ENCODE measurements at regions not wholly inside any gene's neighbourhood (a gene's known extent, or its start where the extent isn't known, plus 50 kb on each side); places are given as distances from the start of the nearest gene placed in this dataset.

DNA sequence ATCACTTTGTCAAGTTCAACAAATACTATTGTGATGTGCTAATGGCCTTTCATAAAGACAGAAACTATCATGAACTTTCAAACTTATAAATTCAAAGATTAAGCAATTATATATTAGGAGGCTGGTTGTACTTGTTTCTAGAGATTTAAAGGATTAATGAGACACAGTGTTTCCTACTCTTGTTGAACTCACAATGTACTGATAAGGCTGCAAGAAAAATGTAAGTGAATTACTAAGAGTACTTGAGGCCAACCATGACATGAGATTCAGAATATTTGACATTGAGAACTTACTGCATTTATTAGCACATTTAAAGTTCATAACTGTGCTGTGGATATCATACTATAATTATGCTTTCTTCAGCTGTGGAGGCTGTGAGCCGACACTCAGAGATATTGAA, 1210.5 kb upstream of the SORCS1 start:
- H3K27me3 ChIP-seq, result no peaks in the 10 kb centered on the region
- no peak overlapping the region for H3K4me3 ChIP-seq
- H3K9me3 ChIP-seq, result peaks cover 0 to 11% (median 1%) of the 10 kb centered on the region in 12 donors
- intact Hi-C loops (cut with DNase I), result no loop called here
- DNase-seq, result no peak
- TF ChIP-seq CTCF (IDR thresholded peaks at IDR 0.05) (no peak), POLR2A (IDR thresholded peaks at IDR 0.05) (no peak)
- no peaks in the 10 kb centered on the region for H3K36me3 ChIP-seq
- no peak for ATAC-seq
- H3K27ac ChIP-seq, result no peak overlapping the region
- 70 to 78% (median 71%) methylated on average over 1 of the region's 1 CpG for WGBS, 4 donors
- H3K4me1 ChIP-seq, result no peaks in the 10 kb centered on the region

DNA sequence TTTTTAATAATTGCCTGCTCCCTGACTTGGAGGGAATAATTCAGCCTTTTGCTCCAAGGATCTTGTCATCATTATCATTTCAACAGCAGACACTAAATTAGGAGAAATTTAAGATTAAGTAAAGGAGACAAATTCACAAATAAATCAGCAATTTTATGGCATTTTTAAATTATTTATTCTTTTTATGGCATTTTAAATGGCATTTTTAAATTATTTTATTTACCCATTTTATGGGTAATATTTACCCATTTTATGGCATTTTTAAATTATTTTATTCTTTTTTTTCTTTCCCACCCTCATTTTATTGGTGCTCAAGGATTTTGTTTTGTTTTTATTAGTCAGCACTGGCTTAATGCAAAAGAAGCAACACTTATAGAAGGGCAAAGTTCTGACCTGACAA, 1201.0 kb upstream of the SORCS1 start:
- H3K9me3 ChIP-seq, result no peaks in the 10 kb centered on the region
- H3K4me1 ChIP-seq, result no peaks in the 10 kb centered on the region
- ATAC-seq, result no peak
- DNase-seq, result no peak
- H3K4me3 ChIP-seq, result no peak overlapping the region
- H3K27ac ChIP-seq, result no peak overlapping the region
- intact Hi-C loops (cut with DNase I), result no loop called here
- no peaks in the 10 kb centered on the region for H3K36me3 ChIP-seq
- TF ChIP-seq POLR2A (IDR thresholded peaks at IDR 0.05) (no peak), CTCF (IDR thresholded peaks at IDR 0.05) (no peak)
- H3K27me3 ChIP-seq, result no peaks in the 10 kb centered on the region

DNA sequence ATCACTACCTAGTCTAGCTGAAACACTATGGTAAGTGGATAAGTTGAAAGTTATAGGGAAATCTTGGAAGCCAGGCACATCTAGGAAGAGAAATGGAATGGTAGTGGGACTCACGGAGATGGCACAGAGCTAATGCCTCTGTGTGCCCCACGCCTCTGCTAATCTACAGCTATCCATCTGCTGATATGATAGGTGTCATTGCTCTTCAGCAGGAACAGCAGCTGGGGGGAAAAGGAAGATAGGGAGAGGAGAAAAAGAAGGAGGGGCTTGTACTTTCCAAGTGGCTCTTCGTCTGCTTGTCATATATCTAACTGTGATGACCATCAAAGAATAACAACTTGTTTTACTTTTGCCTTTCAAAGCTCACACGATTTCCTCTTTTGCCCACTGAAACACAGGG, 1199.1 kb upstream of the SORCS1 start:
- Histone ChIP-seq H3K27me3 (no peaks in the 10 kb centered on the region), H3K4me1 (no peaks in the 10 kb centered on the region), H3K27ac (no peak overlapping the region), H3K36me3 (no peaks in the 10 kb centered on the region), H3K9me3 (no peaks in the 10 kb centered on the region), H3K4me3 (no peak overlapping the region)
- 34 to 48% (median 38%) methylated on average over 4 of the region's 4 CpGs for WGBS, 4 donors
- ATAC-seq (no peak), DNase-seq (no peak)
- TF ChIP-seq POLR2A (IDR thresholded peaks at IDR 0.05), result no peak
- no peak for TF ChIP-seq CTCF (IDR thresholded peaks at IDR 0.05)
- intact Hi-C loops (cut with DNase I), result no loop called here

- no peak for TF ChIP-seq POLR2A (IDR thresholded peaks at IDR 0.05)
- TF ChIP-seq CTCF (IDR thresholded peaks at IDR 0.05), result no peak
- Histone ChIP-seq H3K27ac (no peak overlapping the region), H3K4me3 (no peak overlapping the region), H3K4me1 (no peaks in the 10 kb centered on the region), H3K36me3 (no peaks in the 10 kb centered on the region), H3K27me3 (no peaks in the 10 kb centered on the region), H3K9me3 (no peaks in the 10 kb centered on the region)
- DNase-seq, result no peak
- ATAC-seq, result no peak
- intact Hi-C loops (cut with DNase I), result no loop called here
- WGBS, 4 donors, result 72 to 89% (median 77%) methylated on average over 1 of the region's 1 CpG
These were observed 1198.5 kb upstream of the SORCS1 start for GRCh38 chr10:108362961-108363360.

All from heart left ventricle (tissue), 16 donors.